Neural cell (in vitro differentiated cells): ENCODE measurements at regions not wholly inside any gene's neighbourhood (a gene's known extent, or its start where the extent isn't known, plus 50 kb on each side); places are given as distances from the start of the nearest gene placed in this dataset.

Experiments used
- H2AFZ ChIP-seq: fragments of 200-600, 300-800 bp; sonication (generic), shearing (Covaris generic); 2 replicates; pipeline ENCODE4 v1.6.0; 2014; ENCODE audit warnings: low read depth, mild to moderate bottlenecking, antibody characterized with exemption, low read length, moderate library complexity
- H3F3A ChIP-seq: fragments of 200-600 bp; shearing (Covaris generic); 2 replicates; pipeline ENCODE4 v1.6.1; 2016; ENCODE audit warnings: mild to moderate bottlenecking, moderate library complexity, mixed read lengths, antibody characterized with exemption, low read length; ENCODE audit not compliant: insufficient read depth, poor library complexity, severe bottlenecking
- H3K27ac ChIP-seq: fragments of 200-600, 300-800 bp; sonication (generic), shearing (Covaris generic); 2 replicates; pipeline ENCODE4 v1.5.1; 2014; ENCODE audit warnings: mild to moderate bottlenecking, low read length, moderate library complexity
- H3K27me3 ChIP-seq: fragments of 300-800, 200-600 bp; sonication (generic), shearing (Covaris generic); 2 replicates; pipeline ENCODE4 v1.6.0; 2014; ENCODE audit warnings: mild to moderate bottlenecking, low read depth, low read length, moderate library complexity; ENCODE audit not compliant: insufficient read depth
- H3K36me3 ChIP-seq: fragments of 300-800, 200-600 bp; sonication (generic), shearing (Covaris generic); 2 replicates; pipeline ENCODE4 v1.5.1; 2014; ENCODE audit warnings: mild to moderate bottlenecking, antibody characterized with exemption, low read length, moderate library complexity; ENCODE audit not compliant: insufficient read depth
- H3K4me2 ChIP-seq: fragments of 300-800, 200-600 bp; sonication (generic), shearing (Covaris generic); 2 replicates; pipeline ENCODE4 v1.6.0; 2014; ENCODE audit warnings: mild to moderate bottlenecking, low read length
- H3K4me3 ChIP-seq: fragments of 300-800, 200-600 bp; sonication (generic), shearing (Covaris generic); 2 replicates; pipeline ENCODE4 v1.5.1; 2014; ENCODE audit warnings: mild to moderate bottlenecking, low read length, moderate library complexity
- H3K79me2 ChIP-seq: fragments of 200-600 bp; shearing (Covaris generic); replicated peaks from 2 replicates; pipeline ENCODE4 v1.6.0; 2014; ENCODE audit warnings: mild to moderate bottlenecking, low read length, moderate library complexity; ENCODE audit not compliant: insufficient read depth
- H3K9ac ChIP-seq: fragments of 300-800, 200-600 bp; sonication (generic), shearing (Covaris generic); 2 replicates; pipeline ENCODE4 v1.6.1; 2016; ENCODE audit warnings: mild to moderate bottlenecking, low read length, mixed read lengths
- H3K9me2 ChIP-seq: fragments of 200-600 bp; shearing (Covaris generic); 2 replicates; pipeline ENCODE4 v1.6.1; 2016; ENCODE audit warnings: mild to moderate bottlenecking, low read length, mixed read lengths; ENCODE audit not compliant: insufficient read depth
- H3K9me3 ChIP-seq: fragments of 200-600, 300-800 bp; sonication (generic), shearing (Covaris generic); 2 replicates; pipeline ENCODE4 v1.6.1; 2016; ENCODE audit warnings: mild to moderate bottlenecking, mixed run types, low read length, moderate library complexity, mixed read lengths
- H4K20me1 ChIP-seq: fragments of 200-600 bp; shearing (Covaris generic); 2 replicates; pipeline ENCODE4 v1.6.1; 2016; ENCODE audit warnings: mild to moderate bottlenecking, mixed run types; ENCODE audit not compliant: insufficient read depth
- CTCF ChIP-seq: fragments of 450-650 bp; IDR thresholded peaks from 2 replicates; pipeline ENCODE4 v1.5.1; 2014; ENCODE audit warnings: antibody characterized with exemption, mild to moderate bottlenecking, moderate library complexity; ENCODE audit not compliant: poor library complexity, severe bottlenecking
- EP300 ChIP-seq: fragments of 450-650 bp; conservative IDR thresholded peaks from 2 replicates; pipeline ENCODE4 v1.6.1; 2014; ENCODE audit warnings: antibody characterized with exemption, mild to moderate bottlenecking, moderate library complexity; ENCODE audit not compliant: poor library complexity, severe bottlenecking
- EZH2 ChIP-seq: fragments of 200-600, 300-800 bp; shearing (Covaris generic), sonication (generic); IDR thresholded peaks from 2 replicates; pipeline ENCODE4 v1.6.1; 2014; ENCODE audit warnings: antibody characterized with exemption, low read length, borderline replicate concordance, mild to moderate bottlenecking; ENCODE audit not compliant: insufficient read depth, poor library complexity, severe bottlenecking
- MXI1 ChIP-seq: fragments of 450-650 bp; conservative IDR thresholded peaks from 2 replicates; pipeline ENCODE4 v1.6.1; 2014; ENCODE audit warnings: antibody characterized with exemption, mild to moderate bottlenecking; ENCODE audit not compliant: poor library complexity, severe bottlenecking
- POLR2AphosphoS5 ChIP-seq: IDR thresholded peaks from 2 replicates; pipeline ENCODE4 v1.6.1; 2012
- RAD21 ChIP-seq: fragments of 450-650 bp; conservative IDR thresholded peaks from 2 replicates; pipeline ENCODE4 v1.6.1; 2014; ENCODE audit warnings: antibody characterized with exemption, mild to moderate bottlenecking, moderate library complexity
- SMC3 ChIP-seq: fragments of 450-650 bp; conservative IDR thresholded peaks from 2 replicates; pipeline ENCODE4 v1.6.1; 2014; ENCODE audit warnings: antibody characterized with exemption, mild to moderate bottlenecking, moderate library complexity; ENCODE audit not compliant: poor library complexity
- TAF1 ChIP-seq: IDR thresholded peaks from 2 replicates; pipeline ENCODE4 v1.6.1; 2012; ENCODE audit warnings: low read depth
- TF ChIP-seq, protein P1 (sequence below): IDR thresholded peaks from 2 replicates; pipeline ENCODE4 v1.6.1; 2012; ENCODE audit warnings: borderline replicate concordance

DNA sequence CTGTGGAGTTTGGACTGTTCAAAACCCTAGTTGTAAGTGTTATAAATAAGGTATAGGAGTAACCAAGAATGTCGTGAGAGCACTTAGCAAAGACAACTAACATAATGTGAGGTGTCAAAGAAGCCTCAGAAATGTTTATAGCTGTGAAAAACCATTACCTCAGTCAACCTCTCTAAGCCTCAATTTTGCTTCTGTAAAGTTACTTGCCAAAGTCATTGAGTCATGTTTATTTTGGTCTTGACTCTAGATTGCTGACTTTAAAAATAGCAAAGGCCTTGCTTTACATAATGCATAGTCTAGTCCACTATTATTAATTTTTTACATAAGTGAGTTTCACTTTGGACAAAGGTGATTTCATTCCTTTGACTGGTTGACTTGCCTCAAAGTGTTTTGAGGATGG is 257.6 kb upstream of the CXXC4 start:
- Histone ChIP-seq H3K27ac (no peak overlapping the region), H3K9ac (no peak overlapping the region), H3F3A (no peaks in the 10 kb centered on the region), H3K4me2 (no peak overlapping the region), H3K4me3 (no peak overlapping the region), H3K9me3 (no peaks in the 10 kb centered on the region), H4K20me1 (no peaks in the 10 kb centered on the region), H3K36me3 (no peaks in the 10 kb centered on the region), H3K79me2 (no peaks in the 10 kb centered on the region), H3K27me3 (no peaks in the 10 kb centered on the region), H3K9me2 (no peaks in the 10 kb centered on the region), H2AFZ (no peak overlapping the region)
- TF ChIP-seq POLR2AphosphoS5 (no peak), EP300 (no peak), EZH2 (no peak), SMC3 (no peak), CTCF (no peak)

GRCh38 chr4:104756837-104757236 is 262.1 kb upstream of the CXXC4 start:
- no peak overlapping the region for H3K9ac ChIP-seq
- no peaks in the 10 kb centered on the region for H3F3A ChIP-seq
- no peaks in the 10 kb centered on the region for H3K36me3 ChIP-seq
- H3K9me2 ChIP-seq, result no peaks in the 10 kb centered on the region
- H4K20me1 ChIP-seq, result no peaks in the 10 kb centered on the region
- H3K27me3 ChIP-seq, result no peaks in the 10 kb centered on the region
- no peak for TF ChIP-seq SMC3
- TF ChIP-seq, protein P1, sequence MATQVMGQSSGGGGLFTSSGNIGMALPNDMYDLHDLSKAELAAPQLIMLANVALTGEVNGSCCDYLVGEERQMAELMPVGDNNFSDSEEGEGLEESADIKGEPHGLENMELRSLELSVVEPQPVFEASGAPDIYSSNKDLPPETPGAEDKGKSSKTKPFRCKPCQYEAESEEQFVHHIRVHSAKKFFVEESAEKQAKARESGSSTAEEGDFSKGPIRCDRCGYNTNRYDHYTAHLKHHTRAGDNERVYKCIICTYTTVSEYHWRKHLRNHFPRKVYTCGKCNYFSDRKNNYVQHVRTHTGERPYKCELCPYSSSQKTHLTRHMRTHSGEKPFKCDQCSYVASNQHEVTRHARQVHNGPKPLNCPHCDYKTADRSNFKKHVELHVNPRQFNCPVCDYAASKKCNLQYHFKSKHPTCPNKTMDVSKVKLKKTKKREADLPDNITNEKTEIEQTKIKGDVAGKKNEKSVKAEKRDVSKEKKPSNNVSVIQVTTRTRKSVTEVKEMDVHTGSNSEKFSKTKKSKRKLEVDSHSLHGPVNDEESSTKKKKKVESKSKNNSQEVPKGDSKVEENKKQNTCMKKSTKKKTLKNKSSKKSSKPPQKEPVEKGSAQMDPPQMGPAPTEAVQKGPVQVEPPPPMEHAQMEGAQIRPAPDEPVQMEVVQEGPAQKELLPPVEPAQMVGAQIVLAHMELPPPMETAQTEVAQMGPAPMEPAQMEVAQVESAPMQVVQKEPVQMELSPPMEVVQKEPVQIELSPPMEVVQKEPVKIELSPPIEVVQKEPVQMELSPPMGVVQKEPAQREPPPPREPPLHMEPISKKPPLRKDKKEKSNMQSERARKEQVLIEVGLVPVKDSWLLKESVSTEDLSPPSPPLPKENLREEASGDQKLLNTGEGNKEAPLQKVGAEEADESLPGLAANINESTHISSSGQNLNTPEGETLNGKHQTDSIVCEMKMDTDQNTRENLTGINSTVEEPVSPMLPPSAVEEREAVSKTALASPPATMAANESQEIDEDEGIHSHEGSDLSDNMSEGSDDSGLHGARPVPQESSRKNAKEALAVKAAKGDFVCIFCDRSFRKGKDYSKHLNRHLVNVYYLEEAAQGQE, result no peak
- TF ChIP-seq MXI1, result no peak
- no peak for TF ChIP-seq EP300
- no peak for TF ChIP-seq TAF1
- TF ChIP-seq CTCF, result no peak
- no peak for TF ChIP-seq EZH2
- no peak for TF ChIP-seq POLR2AphosphoS5
- no peak for TF ChIP-seq RAD21
- H3K27ac ChIP-seq, result no peak overlapping the region
- no peaks in the 10 kb centered on the region for H3K9me3 ChIP-seq
- no peak overlapping the region for H3K4me2 ChIP-seq
- no peak overlapping the region for H3K4me3 ChIP-seq
- H2AFZ ChIP-seq, result no peak overlapping the region
- no peaks in the 10 kb centered on the region for H3K79me2 ChIP-seq
